Activated CD4-positive, alpha-beta T cell treated with anti-CD3 and anti-CD28 coated beads, Interleukin-10, Interleukin-2, amounts not matched to agents 100 ng/mL and 50 ng/mL, durations not matched to agents 16 hours and 8 hours (primary cell): ENCODE measurements at regions not wholly inside any gene's neighbourhood (a gene's known extent, or its start where the extent isn't known, plus 50 kb on each side); places are given as distances from the start of the nearest gene placed in this dataset.
A peak's percentile ranks its signal among the peaks of the same experiment; 100 is the strongest.

Source experiments
- DNase-seq: peaks from one replicate; pipeline ENCODE4 v3.0.0-alpha.2; 2020

DNA sequence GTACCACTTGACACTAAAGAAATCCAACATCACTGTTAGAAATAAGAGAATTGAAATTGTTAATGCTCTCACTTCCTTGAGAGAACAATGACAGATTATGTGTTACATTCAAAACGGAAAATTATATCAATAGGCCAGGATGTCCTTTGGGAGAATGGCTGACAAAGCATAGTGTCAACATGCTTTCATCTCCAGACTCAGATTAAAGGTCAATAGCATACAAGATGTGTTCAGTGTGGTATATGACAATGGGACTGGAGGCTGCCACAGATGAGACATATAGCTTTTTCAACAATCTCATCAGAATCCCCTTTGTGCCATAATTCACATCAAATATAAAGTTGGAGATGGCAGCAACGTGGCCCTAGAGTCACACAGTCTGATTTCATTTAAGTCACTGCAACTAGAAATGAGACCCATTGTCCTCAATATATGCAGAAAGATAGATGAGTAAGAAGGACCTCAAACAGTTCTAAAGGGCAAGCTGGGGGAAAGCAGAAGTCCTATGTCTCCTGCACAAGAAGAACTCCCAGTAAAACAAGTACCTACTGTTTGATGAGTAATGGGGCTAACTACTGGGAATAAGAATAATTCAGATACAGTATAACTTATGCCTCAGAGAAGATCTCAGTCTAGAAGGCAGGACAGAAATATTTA is 327.9 kb downstream of the TTLL7 start:
- no peak for DNase-seq

DNA sequence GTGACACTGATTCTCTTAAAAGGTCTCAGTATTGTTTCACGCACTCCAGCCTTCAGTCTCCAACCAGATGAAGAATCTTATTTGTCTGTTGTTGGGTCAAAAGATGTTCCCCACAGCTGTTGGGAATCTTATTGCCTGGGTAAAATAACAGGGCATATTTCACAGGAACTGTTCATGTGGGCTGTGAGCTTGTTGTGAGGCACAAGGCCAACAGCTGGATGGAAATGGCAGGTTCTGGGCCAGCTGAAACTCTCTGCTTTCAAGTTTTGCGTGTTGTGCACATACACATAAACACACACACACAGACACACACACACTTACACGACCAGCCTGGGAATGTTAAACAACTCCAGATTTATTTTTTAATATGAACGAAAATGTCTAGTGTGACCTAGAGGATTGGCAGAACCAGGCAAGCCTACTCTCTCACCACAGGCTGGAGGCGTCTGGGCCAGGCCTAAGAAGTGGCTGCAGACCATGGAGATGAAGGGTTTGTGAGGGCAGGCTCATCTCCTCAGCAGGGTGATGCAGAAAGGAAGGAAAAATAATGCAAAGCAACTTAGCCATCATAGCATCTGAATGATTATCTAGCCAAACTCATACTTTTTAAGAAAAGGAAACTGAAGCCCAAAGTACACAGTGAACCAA is 357.0 kb downstream of the TTLL7 start:
- no peak for DNase-seq

DNA sequence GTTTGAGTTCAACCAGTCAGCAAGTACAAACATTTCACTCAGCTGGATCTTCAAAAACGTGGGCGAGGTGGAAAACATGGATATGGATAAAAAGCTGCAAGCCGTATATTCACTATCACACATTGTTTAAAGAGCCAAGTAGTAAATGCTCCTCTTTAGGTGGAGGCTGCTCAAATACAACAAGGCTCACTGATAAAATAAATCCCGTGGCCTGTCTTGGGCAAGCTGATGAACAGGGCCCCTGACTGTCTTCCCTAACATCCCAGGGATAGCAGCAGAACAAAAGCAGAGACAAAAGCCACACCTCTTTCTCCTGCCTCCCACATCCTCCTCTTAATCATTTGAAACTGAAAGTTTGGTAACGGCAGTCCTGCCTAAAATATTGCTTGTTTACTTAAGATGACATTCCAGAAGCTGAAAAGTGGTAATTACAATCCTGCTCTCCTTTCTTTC is 357.7 kb downstream of the TTLL7 start:
- no peak for DNase-seq

DNA sequence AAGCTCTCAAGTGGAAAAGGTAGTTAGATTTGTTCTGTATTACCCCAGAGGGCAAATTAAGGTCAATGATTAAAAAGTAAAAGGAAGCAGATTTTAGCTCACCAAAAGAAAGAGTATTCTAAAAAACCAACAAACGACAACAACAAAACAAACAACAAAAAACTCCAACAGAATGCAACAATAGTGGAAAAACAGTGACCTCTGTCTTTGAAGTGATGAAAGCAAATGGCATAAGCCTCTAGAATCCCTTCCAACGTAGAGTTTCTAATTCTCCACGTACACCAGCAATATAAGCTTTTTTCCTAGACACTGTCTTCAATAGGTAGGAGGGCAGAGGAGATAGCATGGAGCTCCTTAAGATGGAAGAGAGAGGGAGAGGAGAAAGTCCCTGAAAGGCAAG is 359.1 kb downstream of the TTLL7 start:
- DNase-seq = no peak

GRCh38 chr1:83637586-83637985 is 361.3 kb downstream of the TTLL7 start:
- DNase-seq = no peak

DNA sequence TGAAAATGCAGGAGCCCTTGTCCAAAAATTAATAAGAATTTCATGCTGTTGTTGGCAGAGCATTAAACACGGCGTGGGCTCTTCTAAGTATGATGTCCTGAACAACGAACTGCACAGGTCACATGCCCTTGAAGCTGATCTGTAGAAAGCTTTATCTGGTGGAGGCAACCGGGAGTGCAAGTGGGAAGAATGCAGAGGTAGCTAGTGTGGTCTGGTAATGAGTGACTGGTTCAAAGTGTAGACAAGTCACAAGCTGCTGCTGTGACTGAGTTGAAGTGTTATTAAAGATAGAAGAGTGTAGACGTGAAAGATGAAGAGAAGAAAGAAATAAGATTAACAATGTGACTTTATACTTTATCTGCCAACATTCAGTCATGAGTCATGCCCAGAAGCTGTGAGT is 361.9 kb downstream of the TTLL7 start:
- DNase-seq = no peak

DNA sequence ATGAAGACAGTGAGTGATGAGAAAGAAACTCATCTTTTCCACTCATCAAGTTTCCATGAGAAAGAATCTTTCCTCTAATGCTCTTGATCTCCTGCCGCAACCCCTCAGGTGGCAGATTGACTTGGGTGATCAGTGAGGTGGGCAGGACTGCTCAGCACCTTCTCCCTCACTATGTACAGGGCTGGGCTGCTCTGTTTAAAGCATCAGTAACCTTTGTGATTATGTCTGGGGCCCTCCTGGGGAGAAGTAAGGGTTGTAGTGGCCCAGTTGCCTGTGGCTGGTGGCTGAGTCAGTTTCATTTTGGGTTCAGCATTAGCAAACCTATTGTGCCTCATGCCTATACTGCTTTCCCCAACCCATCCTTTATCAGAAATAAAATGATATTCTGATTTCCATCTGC is 366.0 kb downstream of the TTLL7 start:
- DNase-seq = peak; percentile 1

DNA sequence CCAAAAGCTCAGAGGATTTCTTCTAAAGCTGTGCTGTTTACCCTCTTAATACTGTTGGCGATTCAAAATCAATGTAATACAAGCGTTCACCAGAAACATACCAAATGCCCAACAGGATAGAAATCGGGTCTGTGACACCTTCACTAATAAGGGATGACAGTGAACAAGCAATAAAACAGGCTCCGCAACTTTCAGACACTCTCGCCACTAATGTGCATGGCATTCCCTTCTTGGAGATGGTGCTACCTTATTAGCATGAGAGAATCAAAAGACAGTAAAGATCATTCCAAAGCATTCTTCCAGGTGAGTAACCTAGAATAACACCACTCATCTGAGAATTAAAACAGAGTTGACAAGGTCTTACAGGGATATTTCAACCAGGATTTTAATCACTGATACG is 367.1 kb downstream of the TTLL7 start:
- DNase-seq = no peak

DNA sequence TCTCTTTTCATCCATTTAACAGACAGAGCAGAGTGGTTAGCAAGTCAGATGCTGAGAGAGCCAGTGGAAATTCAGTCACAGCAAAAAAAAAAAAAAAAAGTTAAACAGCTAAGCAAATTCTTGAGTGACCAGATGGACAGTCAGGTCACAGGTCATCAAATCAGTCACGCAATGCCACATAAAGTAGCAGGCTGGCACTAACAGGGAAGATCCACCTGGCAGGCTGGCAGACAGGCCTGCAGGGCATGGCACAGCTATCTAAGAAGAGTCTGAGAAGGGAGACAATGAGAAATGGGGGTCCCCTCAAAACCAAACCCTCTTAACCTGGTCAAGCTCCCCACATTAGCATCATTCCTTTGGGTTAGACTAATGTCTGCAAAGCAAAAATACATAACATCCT is 371.9 kb downstream of the TTLL7 start:
- DNase-seq = no peak

GRCh38 chr1:83626603-83627002 is 372.3 kb downstream of the TTLL7 start:
- DNase-seq = no peak

GRCh38 chr1:83625646-83626045 is 373.3 kb downstream of the TTLL7 start:
- DNase-seq = no peak

GRCh38 chr1:83620016-83620415 is 378.9 kb downstream of the TTLL7 start:
- no peak for DNase-seq

DNA sequence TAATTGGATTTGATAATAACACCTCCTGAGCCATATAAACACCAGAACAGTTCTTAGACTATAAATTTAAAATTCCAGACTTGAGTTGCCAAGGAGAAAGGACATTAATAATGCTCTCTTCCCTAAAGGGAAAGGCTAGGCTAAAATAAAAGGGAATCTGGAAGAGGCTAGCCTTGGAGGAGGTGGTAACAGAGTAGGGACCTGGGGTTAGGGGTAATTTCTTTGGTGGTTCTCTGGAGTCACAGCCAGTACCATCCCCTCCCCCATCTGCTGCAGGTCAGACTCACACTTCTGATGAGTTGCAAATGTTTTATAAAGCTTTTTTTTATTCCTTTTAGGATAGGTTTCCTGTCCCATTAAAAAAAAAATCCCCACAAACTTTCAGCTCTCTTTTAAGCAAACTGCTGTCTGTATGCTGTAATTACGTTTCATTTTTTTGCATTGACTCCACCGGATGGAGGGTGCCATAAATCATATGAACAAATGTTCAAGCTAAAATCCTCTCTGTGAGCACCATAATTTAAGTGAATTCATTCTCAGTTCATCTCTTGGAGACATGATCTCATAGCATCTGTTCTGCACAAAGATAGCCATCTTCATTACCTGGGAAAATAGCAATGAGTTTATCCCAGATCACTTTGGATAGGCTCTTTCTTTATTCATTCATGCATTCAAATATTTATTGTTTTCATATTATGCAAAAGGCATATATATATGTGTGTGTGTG is 379.6 kb downstream of the TTLL7 start:
- no peak for DNase-seq

GRCh38 chr1:83617883-83618282 is 381.0 kb downstream of the TTLL7 start:
- no peak for DNase-seq

GRCh38 chr1:83615370-83615769 is 383.6 kb downstream of the TTLL7 start:
- DNase-seq = no peak

DNA sequence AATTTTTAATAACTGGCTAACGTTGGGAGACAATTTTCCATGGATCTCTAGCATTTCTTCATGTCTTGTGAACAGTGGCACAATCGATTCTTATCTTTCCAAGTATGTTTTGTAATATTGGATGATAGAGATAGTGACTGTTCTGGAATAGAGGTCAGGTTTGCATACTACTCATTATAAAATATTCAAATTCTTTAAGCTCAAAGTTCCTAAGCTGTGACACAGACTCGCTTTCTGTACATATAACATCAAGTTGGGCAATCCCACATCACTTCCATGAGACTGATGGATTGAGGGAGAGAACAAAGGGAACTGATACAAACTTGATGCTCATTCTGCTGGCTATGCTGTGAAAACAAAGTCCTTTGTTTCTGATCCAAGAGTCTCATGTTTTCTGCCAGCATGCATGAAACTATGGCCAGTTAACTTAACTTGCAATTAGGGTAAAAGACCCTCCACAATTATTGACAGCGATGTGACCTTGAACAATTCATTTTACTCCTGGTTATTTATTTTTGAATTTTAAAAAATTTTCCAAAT is 392.4 kb downstream of the TTLL7 start:
- DNase-seq = no peak

GRCh38 chr1:83596331-83596730 is 402.6 kb downstream of the TTLL7 start:
- DNase-seq = no peak

DNA sequence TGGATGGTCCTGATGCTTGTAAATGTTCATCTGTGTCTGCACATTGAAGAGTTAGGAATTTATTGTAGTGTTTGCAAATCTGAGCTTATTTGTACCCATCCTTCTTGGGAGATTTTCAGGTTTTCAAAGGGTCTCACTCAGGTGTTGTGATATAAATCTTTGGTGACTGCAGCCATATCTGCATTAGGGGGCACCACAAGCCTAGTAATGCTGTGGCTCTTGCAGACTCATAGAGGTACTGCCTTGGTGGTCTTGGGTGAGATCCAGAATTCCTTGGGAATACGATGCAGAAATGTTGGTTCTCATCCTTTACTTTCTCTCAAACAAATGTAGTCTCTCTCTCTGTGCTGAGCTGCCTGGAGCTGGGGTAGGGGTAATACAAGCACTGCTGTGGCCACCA is 405.9 kb downstream of the TTLL7 start:
- no peak for DNase-seq

DNA sequence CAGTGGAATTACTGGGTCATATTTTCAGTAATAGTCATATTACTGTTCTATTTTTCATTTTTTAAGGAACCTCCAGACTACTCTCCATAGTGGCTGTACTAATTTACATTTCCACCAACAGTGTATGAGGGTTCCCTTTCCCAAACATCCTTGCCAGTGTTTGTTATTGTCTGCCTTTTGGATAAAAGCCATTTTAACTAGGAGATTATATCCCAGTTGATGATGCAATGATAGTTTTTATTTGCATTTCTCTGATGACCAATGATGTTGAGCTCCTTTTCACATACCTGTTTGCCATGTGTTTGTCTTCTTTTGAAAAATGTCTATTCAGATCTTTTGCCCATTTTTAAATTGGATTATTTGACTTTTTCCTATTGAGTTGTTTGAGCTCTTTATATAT is 410.8 kb downstream of the TTLL7 start:
- no peak for DNase-seq

GRCh38 chr1:83583351-83584014 is 415.4 kb downstream of the TTLL7 start:
- DNase-seq = peak; percentile 7

DNA sequence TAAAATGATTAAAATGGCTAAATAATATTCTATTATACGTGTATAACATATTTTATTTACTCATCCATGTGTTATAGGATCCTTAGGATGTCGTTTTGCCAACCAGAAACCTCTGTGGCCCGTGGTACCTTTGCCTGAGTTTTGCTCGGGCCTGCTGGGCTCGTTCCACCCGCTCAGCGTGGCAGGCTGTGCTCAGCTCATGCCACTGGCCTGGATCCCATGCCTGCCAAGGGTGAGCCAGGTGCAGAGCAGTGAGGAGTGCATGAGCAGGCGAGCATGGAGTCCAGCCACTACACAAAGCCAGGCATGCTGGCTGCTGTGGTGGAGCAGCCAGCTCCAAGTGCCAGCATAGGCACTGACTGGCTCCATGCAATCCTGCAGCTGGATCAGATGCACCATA is 417.2 kb downstream of the TTLL7 start:
- no peak for DNase-seq

GRCh38 chr1:83574791-83575190 is 424.1 kb downstream of the TTLL7 start:
- DNase-seq = no peak

DNA sequence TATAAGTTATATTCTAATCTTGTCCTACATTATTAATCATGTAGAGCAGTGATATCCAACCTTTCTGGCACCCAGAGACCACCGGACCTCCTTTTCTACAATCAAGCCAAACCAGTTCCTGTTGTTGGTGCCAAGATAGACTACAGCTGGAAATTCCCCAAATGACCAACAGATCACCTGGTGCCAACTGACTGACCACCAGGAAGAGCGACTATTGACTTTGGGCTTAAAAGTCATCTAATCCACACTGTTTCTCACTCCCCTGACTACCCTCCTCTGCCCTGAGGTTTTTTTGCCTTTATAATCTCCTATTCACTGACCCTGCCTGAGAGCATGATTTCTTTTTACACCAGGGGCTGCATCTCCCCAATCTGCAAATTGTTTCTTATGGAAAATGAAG is 425.2 kb downstream of the TTLL7 start:
- no peak for DNase-seq
